ENCODE measurements at regions not wholly inside any gene's neighbourhood (a gene's known extent, or its start where the extent isn't known, plus 50 kb on each side); places are given as distances from the start of the nearest gene placed in this dataset.

DNA sequence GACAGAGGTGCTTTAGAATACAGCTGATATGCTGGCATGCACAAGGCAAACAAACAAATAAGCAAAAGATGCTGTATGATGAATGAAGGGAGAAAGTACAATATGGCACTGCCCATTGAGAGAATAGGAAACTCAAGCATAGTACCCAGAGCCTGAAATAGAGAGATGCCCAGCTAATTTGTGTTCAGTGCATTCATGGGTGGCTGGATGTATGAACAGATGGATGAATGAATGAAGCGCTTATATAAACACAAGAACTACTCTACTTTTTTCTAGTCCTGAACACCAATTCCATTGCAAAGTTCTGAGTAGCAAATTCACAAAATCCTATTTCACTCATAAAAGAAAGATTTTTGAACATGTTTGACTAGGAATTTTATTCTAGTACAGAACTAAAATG is 756.3 kb downstream of the SATB2 start:
- Histone ChIP-seq H3K4me2 (no peak overlapping the region), H3K4me3 (ENCODE audit: low read depth in 2 of 2, low read length in 1 of 2) (no peak overlapping the region), H4K20me1 (ENCODE audit: insufficient read depth) (no peaks in the 10 kb centered on the region), H3K9me3 (no peaks in the 10 kb centered on the region), H3K4me1 (ENCODE audit: control insufficient read depth in 1 of 2, insufficient read depth in 2 of 2, low read depth in 1 of 2, low read length in 1 of 2) (no peaks in the 10 kb centered on the region), H3K9me2 (no peaks in the 10 kb centered on the region), H3K79me2 (ENCODE audit: insufficient read depth) (no peaks in the 10 kb centered on the region), H3K36me3 (replicated peaks in 1 of 2; ENCODE audit: control insufficient read depth in 1 of 2, insufficient read depth in 2 of 2, low read length in 1 of 2) (no peaks in the 10 kb centered on the region), H3K27me3 (ENCODE audit: insufficient read depth) (no peaks in the 10 kb centered on the region), H3K9ac (no peak overlapping the region), H3F3A (replicated peaks; ENCODE audit: insufficient read depth) (no peaks in the 10 kb centered on the region), H2AFZ (ENCODE audit: low read depth) (no peak overlapping the region), H3K27ac (ENCODE audit: low read depth in 2 of 2, low read length in 1 of 2) (no peak overlapping the region)
- 78% methylated on average over 1 of the region's 1 CpG for WGBS (ENCODE audit: low lambda C conversion rate)
- TF ChIP-seq EP300 (IDR thresholded peaks at IDR 0.05; ENCODE audit: borderline replicate concordance in 1 of 2, low read depth in 1 of 2, low read length in 1 of 2) = no peak
- no peak for TF ChIP-seq TEAD4 (IDR thresholded peaks at IDR 0.05; ENCODE audit: borderline replicate concordance, insufficient read depth)
- TF ChIP-seq ELF1 (IDR thresholded peaks at IDR 0.05) = no peak
- TF ChIP-seq TCF12 (IDR thresholded peaks at IDR 0.05) = no peak
- TF ChIP-seq, protein P1, sequence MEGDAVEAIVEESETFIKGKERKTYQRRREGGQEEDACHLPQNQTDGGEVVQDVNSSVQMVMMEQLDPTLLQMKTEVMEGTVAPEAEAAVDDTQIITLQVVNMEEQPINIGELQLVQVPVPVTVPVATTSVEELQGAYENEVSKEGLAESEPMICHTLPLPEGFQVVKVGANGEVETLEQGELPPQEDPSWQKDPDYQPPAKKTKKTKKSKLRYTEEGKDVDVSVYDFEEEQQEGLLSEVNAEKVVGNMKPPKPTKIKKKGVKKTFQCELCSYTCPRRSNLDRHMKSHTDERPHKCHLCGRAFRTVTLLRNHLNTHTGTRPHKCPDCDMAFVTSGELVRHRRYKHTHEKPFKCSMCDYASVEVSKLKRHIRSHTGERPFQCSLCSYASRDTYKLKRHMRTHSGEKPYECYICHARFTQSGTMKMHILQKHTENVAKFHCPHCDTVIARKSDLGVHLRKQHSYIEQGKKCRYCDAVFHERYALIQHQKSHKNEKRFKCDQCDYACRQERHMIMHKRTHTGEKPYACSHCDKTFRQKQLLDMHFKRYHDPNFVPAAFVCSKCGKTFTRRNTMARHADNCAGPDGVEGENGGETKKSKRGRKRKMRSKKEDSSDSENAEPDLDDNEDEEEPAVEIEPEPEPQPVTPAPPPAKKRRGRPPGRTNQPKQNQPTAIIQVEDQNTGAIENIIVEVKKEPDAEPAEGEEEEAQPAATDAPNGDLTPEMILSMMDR (IDR thresholded peaks at IDR 0.05) = no peak
- TF ChIP-seq MEF2A (IDR thresholded peaks at IDR 0.05; ENCODE audit: borderline replicate concordance, low read depth) = no peak
- no peak for DNase-seq
- ChIA-PET POLR2A (no interaction called here), CTCF (no interaction called here)

GRCh38 chr2:198700319-198700718 is 757.4 kb downstream of the SATB2 start:
- H3K9ac ChIP-seq = no peak overlapping the region
- H3K4me3 ChIP-seq (ENCODE audit: low read depth in 2 of 2, low read length in 1 of 2) = no peak overlapping the region
- H2AFZ ChIP-seq (ENCODE audit: low read depth) = no peak overlapping the region
- H3K9me2 ChIP-seq = no peaks in the 10 kb centered on the region
- ChIA-PET POLR2A (no interaction called here), CTCF (interaction anchor here (0.6 kb wide), 1 partner anchor 20 kb away, joined by 3 read pairs; no protein-coding TSS in a partner anchor)
- no peaks in the 10 kb centered on the region for H3F3A ChIP-seq (replicated peaks; ENCODE audit: insufficient read depth)
- no peaks in the 10 kb centered on the region for H3K4me1 ChIP-seq (ENCODE audit: control insufficient read depth in 1 of 2, insufficient read depth in 2 of 2, low read depth in 1 of 2, low read length in 1 of 2)
- WGBS (ENCODE audit: low lambda C conversion rate) = 77% methylated on average over 1 of the region's 1 CpG
- H3K79me2 ChIP-seq (ENCODE audit: insufficient read depth) = no peaks in the 10 kb centered on the region
- H3K27me3 ChIP-seq (ENCODE audit: insufficient read depth) = no peaks in the 10 kb centered on the region
- no peak overlapping the region for H3K4me2 ChIP-seq
- H3K9me3 ChIP-seq = no peaks in the 10 kb centered on the region
- H3K27ac ChIP-seq (ENCODE audit: low read depth in 2 of 2, low read length in 1 of 2) = no peak overlapping the region
- H3K36me3 ChIP-seq (replicated peaks in 1 of 2; ENCODE audit: control insufficient read depth in 1 of 2, insufficient read depth in 2 of 2, low read length in 1 of 2) = no peaks in the 10 kb centered on the region
- no peak for DNase-seq
- no peaks in the 10 kb centered on the region for H4K20me1 ChIP-seq (ENCODE audit: insufficient read depth)
- TF ChIP-seq JUND (IDR thresholded peaks at IDR 0.05) = no peak
- TF ChIP-seq, protein P2, sequence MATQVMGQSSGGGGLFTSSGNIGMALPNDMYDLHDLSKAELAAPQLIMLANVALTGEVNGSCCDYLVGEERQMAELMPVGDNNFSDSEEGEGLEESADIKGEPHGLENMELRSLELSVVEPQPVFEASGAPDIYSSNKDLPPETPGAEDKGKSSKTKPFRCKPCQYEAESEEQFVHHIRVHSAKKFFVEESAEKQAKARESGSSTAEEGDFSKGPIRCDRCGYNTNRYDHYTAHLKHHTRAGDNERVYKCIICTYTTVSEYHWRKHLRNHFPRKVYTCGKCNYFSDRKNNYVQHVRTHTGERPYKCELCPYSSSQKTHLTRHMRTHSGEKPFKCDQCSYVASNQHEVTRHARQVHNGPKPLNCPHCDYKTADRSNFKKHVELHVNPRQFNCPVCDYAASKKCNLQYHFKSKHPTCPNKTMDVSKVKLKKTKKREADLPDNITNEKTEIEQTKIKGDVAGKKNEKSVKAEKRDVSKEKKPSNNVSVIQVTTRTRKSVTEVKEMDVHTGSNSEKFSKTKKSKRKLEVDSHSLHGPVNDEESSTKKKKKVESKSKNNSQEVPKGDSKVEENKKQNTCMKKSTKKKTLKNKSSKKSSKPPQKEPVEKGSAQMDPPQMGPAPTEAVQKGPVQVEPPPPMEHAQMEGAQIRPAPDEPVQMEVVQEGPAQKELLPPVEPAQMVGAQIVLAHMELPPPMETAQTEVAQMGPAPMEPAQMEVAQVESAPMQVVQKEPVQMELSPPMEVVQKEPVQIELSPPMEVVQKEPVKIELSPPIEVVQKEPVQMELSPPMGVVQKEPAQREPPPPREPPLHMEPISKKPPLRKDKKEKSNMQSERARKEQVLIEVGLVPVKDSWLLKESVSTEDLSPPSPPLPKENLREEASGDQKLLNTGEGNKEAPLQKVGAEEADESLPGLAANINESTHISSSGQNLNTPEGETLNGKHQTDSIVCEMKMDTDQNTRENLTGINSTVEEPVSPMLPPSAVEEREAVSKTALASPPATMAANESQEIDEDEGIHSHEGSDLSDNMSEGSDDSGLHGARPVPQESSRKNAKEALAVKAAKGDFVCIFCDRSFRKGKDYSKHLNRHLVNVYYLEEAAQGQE (IDR thresholded peaks at IDR 0.05; ENCODE audit: low read depth, low read length) = no peak
- no peak for TF ChIP-seq NFIC (IDR thresholded peaks at IDR 0.05; ENCODE audit: borderline replicate concordance)
- TF ChIP-seq RAD21 (IDR thresholded peaks at IDR 0.05; ENCODE audit: low read length) = no peak
- TF ChIP-seq RFX5 (IDR thresholded peaks at IDR 0.05; ENCODE audit: low read length) = no peak
- no peak for TF ChIP-seq USF1 (IDR thresholded peaks at IDR 0.05; ENCODE audit: borderline replicate concordance, low read depth)
- TF ChIP-seq, protein P3, sequence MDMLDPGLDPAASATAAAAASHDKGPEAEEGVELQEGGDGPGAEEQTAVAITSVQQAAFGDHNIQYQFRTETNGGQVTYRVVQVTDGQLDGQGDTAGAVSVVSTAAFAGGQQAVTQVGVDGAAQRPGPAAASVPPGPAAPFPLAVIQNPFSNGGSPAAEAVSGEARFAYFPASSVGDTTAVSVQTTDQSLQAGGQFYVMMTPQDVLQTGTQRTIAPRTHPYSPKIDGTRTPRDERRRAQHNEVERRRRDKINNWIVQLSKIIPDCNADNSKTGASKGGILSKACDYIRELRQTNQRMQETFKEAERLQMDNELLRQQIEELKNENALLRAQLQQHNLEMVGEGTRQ (IDR thresholded peaks at IDR 0.05; ENCODE audit: borderline replicate concordance, low read depth, low read length) = no peak
- TF ChIP-seq, protein P4, sequence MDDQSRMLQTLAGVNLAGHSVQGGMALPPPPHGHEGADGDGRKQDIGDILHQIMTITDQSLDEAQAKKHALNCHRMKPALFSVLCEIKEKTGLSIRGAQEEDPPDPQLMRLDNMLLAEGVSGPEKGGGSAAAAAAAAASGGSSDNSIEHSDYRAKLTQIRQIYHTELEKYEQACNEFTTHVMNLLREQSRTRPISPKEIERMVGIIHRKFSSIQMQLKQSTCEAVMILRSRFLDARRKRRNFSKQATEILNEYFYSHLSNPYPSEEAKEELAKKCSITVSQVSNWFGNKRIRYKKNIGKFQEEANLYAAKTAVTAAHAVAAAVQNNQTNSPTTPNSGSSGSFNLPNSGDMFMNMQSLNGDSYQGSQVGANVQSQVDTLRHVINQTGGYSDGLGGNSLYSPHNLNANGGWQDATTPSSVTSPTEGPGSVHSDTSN (IDR thresholded peaks at IDR 0.05) = no peak
- no peak for TF ChIP-seq EZH2phosphoT487 (IDR thresholded peaks at IDR 0.05; ENCODE audit: borderline replicate concordance, low read depth)
- TF ChIP-seq TCF12 (IDR thresholded peaks at IDR 0.05) = no peak
- no peak for TF ChIP-seq ZBTB33 (IDR thresholded peaks at IDR 0.05; ENCODE audit: borderline replicate concordance, low read depth)
- no peak for TF ChIP-seq TEAD4 (IDR thresholded peaks at IDR 0.05; ENCODE audit: borderline replicate concordance, insufficient read depth)
- TF ChIP-seq EP300 (IDR thresholded peaks at IDR 0.05; ENCODE audit: borderline replicate concordance in 1 of 2, low read depth in 1 of 2, low read length in 1 of 2) = no peak
